GM19239 (cell line): ENCODE measurements at regions not wholly inside any gene's neighbourhood (a gene's known extent, or its start where the extent isn't known, plus 50 kb on each side); places are given as distances from the start of the nearest gene placed in this dataset.

ENCODE experiments used
- DNase-seq: peaks from one replicate; pipeline ENCODE4 v3.0.0; 2011; ENCODE audit warnings: low spot score; ENCODE audit not compliant: insufficient read length
- FAIRE-seq: peaks from 2 replicates; lab custom pipeline; 2011; peaks lifted over from hg19 to GRCh38; lab: Jason Lieb, UNC

GRCh38 chr3:177966493-177966892 lies 569.7 kb upstream of the KCNMB2 start:
- no peak for FAIRE-seq
- DNase-seq, result no peak

GRCh38 chr3:177968891-177969290 lies 567.3 kb upstream of the KCNMB2 start:
- DNase-seq, result no peak
- no peak for FAIRE-seq

- DNase-seq, result no peak
- no peak for FAIRE-seq
These were observed 562.9 kb upstream of the KCNMB2 start for GRCh38 chr3:177973241-177973840.

GRCh38 chr3:177976241-177976640 lies 560.0 kb upstream of the KCNMB2 start:
- no peak for DNase-seq
- no peak for FAIRE-seq

GRCh38 chr3:177976866-177977265 lies 559.4 kb upstream of the KCNMB2 start:
- DNase-seq (no peak), FAIRE-seq (no peak)

- FAIRE-seq, result no peak
- no peak for DNase-seq
These were observed 558.7 kb upstream of the KCNMB2 start for GRCh38 chr3:177977381-177978158.

GRCh38 chr3:177978946-177979345 lies 557.3 kb upstream of the KCNMB2 start:
- FAIRE-seq (no peak), DNase-seq (no peak)

- no peak for DNase-seq
- no peak for FAIRE-seq
These were observed 556.5 kb upstream of the KCNMB2 start for GRCh38 chr3:177979703-177980102.

GRCh38 chr3:177981576-177981975 lies 554.7 kb upstream of the KCNMB2 start:
- FAIRE-seq, result no peak

GRCh38 chr3:177982034-177982433 lies 554.2 kb upstream of the KCNMB2 start:
- no peak for FAIRE-seq
- no peak for DNase-seq

More at GRCh38 chr3:177981576-177981975, 554.7 kb upstream of the KCNMB2 start:
- DNase-seq, result no peak

GRCh38 chr3:177983320-177983719 lies 552.9 kb upstream of the KCNMB2 start:
- DNase-seq, result no peak
- FAIRE-seq, result no peak

GRCh38 chr3:177992993-177993970 lies 543.0 kb upstream of the KCNMB2 start:
- no peak for FAIRE-seq
- no peak for DNase-seq

- FAIRE-seq (no peak), DNase-seq (no peak)
These were observed 541.3 kb upstream of the KCNMB2 start for GRCh38 chr3:177994976-177995375.

- FAIRE-seq (no peak), DNase-seq (no peak)
These were observed 540.7 kb upstream of the KCNMB2 start for GRCh38 chr3:177995381-177996085.

- FAIRE-seq (no peak), DNase-seq (no peak)
These were observed 534.5 kb upstream of the KCNMB2 start for GRCh38 chr3:178001670-178002101.

- FAIRE-seq (no peak), DNase-seq (no peak)
These were observed 534.1 kb upstream of the KCNMB2 start for GRCh38 chr3:178002113-178002512.

GRCh38 chr3:178003756-178004155 lies 532.5 kb upstream of the KCNMB2 start:
- DNase-seq (no peak), FAIRE-seq (no peak)

- no peak for DNase-seq
- no peak for FAIRE-seq
These were observed 530.3 kb upstream of the KCNMB2 start for GRCh38 chr3:178005961-178006360.

GRCh38 chr3:178010306-178010705 lies 525.9 kb upstream of the KCNMB2 start:
- DNase-seq (no peak), FAIRE-seq (no peak)

- FAIRE-seq (no peak), DNase-seq (no peak)
These were observed 516.6 kb upstream of the KCNMB2 start for GRCh38 chr3:178019645-178020044.
